NCI-H146 treated with DMSO at 0.1 percent for 48 hours (cell line): ENCODE measurements at regions not wholly inside any gene's neighbourhood (a gene's known extent, or its start where the extent isn't known, plus 50 kb on each side); places are given as distances from the start of the nearest gene placed in this dataset.

Experiments used
- DNase-seq: peaks from one replicate; lab custom pipeline; 2025; ENCODE audit not compliant: unreplicated experiment; lab: John Stamatoyannopoulos, UW

DNA sequence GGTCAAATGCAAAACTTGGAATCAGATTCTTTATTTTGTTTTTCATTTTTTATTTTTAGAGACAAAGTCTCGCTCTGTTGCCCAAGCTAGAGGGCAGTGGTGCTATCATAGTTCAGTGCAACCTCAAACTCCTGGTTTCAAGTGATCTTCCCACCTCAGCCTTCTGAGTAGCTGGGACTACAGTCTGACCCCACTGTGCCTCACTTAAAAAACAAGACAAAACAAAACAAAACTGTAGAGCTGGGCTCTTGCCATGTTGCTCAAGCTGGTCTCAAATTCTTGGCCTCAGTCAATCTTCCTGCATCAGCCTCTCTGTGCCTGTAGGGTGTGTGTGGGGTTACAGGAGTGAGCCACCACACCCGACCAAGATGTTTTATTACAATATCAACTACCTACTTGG, 396.0 kb upstream of the USP24 start:
- no peak for DNase-seq

DNA sequence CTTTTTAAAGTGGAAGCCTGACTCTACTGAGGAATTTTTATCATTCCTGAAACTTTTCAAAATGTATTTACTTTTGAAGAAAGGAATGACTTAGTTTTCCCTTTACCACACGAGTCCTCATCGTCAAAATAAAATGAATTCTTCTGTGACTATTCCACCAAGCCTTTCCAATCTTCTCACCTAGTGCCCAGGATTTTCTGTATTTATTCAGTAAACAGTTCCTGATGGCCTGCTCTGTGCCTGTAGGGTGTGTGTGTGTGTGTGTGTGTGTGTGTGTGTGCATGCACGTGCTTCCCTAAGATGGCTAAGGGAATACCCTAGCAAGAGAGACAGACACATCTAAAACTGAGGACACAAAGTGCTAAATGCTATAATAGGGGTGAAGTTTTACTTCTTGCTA, 395.0 kb upstream of the USP24 start:
- no peak for DNase-seq

DNA sequence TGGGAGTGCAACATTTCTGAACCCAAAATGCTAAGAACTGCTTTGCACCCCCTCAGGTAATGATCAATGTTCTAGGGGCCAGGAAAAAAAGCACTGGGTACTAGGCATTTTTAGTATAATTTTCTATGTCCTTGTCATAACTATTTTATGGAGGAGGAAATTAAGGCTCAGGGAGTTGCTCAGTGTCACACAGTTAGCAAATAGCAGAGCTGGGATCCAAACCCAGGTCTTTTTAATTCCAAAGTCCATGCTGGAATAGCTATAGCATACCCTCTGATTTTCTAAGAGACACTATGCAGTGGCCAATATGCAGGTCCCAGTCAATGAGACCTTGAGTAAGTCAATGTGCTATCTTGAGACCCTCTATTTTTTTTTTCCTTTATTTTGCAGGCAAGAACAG, 394.5 kb upstream of the USP24 start:
- no peak for DNase-seq

DNA sequence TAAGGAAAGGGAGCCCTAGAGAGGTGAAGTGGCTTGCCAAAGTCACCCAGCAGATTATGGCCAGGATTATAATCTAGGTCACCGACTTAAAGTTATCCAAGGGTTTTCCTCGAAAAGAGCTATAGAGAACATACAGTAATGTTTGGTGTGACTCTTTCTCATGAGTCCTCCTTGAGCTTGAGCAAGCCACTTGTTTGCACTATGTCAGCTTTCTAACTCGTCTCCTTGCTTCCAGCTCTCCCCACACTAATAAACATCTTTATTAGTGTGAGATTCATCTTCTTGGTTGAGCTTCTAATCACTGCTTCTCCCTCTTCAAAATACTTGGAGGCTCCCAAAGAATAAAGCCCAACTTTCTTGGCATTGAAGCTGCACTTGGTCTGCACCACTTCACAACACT, 390.0 kb upstream of the USP24 start:
- no peak for DNase-seq

DNA sequence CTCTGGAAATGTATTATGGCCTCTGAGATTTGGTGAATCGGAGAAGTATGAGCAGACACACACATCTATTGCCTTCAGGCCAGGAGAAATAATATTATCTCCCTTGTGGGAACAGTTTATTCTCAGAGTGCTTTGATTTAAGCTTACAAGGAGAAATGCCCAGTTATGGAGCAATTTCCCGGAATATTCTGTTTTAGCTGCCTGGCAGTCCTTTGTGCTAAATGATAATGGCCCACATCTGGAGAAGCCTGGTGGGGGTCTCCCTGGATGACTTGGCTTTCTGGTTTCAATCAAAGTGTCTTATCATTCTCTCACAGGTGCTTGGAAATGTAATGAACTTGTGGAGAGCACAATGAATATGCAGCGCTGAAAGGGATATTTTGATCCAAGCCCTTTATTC, 389.6 kb upstream of the USP24 start:
- no peak for DNase-seq

GRCh38 chr1:55604179-55604578, 389.0 kb upstream of the USP24 start:
- no peak for DNase-seq

DNA sequence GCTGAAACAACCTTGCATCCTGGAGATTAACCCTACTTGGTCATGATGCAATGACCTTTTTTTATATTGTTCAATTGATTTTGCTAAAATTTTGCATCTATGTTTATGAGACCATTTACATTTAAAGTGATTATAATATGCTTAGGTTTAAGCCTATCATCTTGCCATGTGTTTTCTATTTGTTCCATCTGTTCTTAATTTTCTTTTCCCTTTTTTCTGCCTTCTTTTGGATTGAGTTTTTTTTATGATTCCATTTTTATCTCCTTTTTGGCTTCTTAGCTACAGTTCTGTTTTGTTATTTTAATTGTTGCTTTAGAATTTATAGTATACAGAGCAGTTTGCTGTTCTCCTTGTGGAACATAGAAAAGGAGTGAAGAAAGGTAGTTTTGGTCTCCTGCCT, 385.1 kb upstream of the USP24 start:
- DNase-seq, result no peak

DNA sequence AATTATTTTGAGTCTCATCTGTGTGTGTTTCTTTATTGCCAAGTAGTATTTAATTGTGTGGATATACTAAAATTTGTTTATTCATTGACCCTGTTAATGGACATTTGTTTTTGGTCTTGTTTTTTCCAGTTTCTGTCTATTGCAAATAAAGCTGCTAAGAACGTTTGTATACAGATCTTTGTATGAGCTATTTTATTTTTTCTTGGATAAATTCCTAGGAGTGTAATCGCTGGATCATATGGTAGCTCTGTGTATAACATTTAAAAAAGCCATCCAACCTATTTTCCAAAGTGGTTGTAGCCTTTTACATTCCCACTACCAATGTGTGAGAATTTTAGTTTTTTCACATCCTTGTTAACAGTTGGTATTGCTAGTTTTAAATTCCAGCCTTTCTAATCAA, 382.7 kb upstream of the USP24 start:
- DNase-seq, result no peak

DNA sequence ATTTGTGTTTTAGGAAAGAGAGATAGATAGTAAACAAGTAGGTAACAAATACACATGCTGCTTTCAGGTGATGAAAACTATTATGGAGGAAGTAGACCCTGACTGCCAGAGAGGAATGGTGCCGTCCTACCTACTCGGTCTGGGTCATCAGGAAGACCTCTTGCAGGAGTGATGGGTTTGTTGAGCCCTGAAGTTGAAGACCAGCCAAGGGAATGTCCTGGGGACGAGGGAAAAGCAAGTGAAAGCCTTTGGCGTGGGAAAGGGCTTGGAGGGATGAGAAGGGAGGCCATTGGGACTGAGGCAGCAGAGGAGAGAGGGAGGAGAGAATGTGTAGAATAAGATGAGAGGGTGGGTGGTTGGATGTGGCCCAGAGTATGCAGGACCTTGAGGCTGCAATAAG, 379.5 kb upstream of the USP24 start:
- no peak for DNase-seq

- no peak for DNase-seq
Observed at GRCh38 chr1:55593298-55593697, 378.1 kb upstream of the USP24 start.

- no peak for DNase-seq
Observed at GRCh38 chr1:55592122-55592521, 377.0 kb upstream of the USP24 start.

- no peak for DNase-seq
Observed at GRCh38 chr1:55589671-55590297, 374.6 kb upstream of the USP24 start.

- DNase-seq, result no peak
Observed at GRCh38 chr1:55588309-55588708, 373.1 kb upstream of the USP24 start.

DNA sequence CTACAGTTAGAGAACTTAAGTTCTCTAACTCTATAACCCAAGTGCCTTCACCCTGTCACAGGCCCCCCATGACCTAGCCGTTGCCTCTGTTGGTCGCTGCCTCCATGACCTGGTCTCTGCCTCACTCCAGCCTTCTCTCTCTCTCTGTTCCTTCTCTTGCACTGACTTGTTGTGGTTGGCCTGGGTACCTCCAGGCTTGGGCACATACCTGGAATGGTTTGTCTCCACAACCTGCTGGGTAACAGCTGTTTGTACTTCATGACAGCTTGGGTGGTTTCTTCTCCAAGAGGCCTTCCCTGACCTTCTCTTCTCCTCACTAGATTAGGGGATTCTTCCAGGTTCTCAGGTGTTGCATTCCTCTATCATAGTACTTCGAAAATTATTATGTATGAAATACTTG, 371.6 kb upstream of the USP24 start:
- DNase-seq, result no peak

- DNase-seq, result no peak
Observed at GRCh38 chr1:55585402-55585792, 370.2 kb upstream of the USP24 start.

- DNase-seq, result no peak
Observed at GRCh38 chr1:55584526-55585401, 369.6 kb upstream of the USP24 start.

DNA sequence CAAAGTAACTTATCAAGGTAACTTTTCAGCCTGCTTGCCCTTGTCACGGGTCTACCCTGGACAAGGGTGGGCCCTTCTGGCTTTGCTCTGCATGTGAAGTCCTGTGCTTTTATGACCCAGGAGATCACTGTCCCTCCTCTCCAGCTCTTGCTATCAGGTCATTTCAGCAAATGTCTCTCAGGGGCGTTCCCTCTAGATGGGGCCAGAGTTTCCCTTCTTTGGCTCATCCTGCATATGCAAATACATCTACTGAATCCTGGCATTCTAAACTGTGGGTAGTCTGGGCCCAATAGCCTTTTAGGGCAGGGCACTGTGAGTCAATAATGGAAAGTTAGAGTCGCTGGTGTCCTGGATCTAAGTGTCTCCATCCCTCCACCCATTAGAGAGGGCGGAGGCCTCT, 366.9 kb upstream of the USP24 start:
- no peak for DNase-seq

- DNase-seq, result no peak
Observed at GRCh38 chr1:55580845-55581332, 365.7 kb upstream of the USP24 start.

DNA sequence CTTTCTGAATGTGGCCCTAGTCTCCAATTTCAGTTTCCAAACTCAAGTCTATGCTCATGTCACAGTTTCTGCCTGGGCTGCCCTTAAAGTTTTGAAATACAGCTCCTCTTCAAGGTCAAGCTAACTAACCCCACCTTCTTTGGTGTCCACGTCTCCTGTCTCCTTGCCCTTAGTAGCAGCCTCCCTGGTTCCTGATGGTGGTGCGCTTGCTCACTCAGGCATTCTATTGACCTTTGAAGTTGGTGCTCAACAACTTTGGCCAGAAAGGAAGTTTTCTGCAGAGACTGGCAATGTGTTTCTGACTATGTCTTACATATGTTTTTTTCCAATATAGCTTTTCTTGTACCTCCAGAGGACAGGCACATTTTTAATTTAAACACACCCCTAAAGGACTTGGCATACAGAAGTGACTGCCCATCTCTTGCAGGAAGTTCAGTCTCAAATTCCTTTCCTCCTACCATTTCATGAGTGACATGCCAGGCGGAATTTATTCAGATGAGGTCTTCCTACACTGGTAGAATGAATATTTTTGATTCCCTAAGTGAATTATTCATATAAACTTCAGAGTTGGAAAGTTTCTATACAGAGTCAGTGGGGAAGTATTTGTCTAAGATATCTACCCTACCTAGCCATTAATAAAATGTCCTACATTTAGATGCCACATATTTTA, 364.3 kb upstream of the USP24 start:
- no peak for DNase-seq

DNA sequence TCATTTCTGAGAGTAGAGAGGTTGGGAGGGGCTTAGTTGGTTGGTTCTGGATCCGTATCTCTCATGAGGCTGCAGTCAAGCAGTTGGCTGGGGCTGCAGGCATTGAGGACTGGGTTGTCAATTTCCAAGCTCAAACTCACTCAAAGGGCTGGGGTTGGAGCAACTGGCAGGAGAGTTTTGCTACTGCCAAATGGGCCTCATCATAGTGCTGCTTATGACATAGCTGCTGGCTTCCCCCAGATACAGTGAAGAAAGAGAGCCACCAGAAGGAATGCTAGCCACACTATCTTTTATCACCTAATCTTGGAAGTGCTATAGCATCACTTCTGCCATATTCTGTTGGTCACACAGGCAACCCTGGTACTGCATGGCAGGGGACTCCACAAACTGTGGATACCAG, 363.5 kb upstream of the USP24 start:
- no peak for DNase-seq

DNA sequence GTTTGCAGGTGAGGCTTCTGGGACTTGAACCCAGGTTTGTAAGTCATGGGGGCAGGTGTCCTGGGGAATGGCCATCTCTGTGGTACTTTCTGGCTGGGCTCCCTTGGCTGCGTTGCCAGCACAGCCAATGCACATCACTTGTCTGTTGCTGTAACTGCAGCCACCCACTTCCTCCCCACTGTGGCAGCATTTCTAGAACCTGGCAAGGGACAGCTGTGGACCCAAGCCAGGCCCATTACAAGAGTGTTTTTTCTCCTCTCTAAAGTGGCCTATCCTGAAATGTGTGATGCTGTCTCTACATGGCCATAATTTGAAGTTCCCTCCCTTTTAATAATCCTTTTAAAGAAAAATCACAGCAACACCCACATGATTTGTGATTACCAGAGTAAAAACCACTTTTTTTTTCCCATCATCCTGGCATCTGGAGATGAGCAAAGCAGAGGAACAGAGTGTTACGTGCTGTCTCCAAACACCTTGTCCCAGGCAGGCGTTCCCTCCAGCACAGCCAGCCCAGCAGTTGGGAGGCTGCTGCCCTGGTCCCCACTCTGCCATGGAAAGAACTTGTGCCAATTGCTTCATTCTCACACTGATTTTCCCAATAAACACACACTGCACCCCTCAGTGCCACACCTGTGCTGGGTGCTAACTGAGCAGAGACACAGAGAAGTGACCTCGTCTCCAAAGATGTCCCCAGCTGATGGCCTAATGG, 360.6 kb upstream of the USP24 start:
- DNase-seq, result no peak
